ENCODE measurements at regions not wholly inside any gene's neighbourhood (a gene's known extent, or its start where the extent isn't known, plus 50 kb on each side); places are given as distances from the start of the nearest gene placed in this dataset.

- 87% methylated on average over 11 of the region's 11 CpGs for WGBS
- peaks cover 3% of the 10 kb centered on the region for H3K27me3 ChIP-seq (replicated peaks; ENCODE audit: insufficient read depth)
- no peak overlapping the region for H3K4me3 ChIP-seq
- DNase-seq (ENCODE audit: low spot score), result no peak
- H3K36me3 ChIP-seq, result no peaks in the 10 kb centered on the region
- H3K27ac ChIP-seq, result no peak overlapping the region
- no peaks in the 10 kb centered on the region for H3K9me3 ChIP-seq
- TF ChIP-seq POLR2AphosphoS5 (IDR thresholded peaks at IDR 0.05), result no peak
- TF ChIP-seq, protein P1, sequence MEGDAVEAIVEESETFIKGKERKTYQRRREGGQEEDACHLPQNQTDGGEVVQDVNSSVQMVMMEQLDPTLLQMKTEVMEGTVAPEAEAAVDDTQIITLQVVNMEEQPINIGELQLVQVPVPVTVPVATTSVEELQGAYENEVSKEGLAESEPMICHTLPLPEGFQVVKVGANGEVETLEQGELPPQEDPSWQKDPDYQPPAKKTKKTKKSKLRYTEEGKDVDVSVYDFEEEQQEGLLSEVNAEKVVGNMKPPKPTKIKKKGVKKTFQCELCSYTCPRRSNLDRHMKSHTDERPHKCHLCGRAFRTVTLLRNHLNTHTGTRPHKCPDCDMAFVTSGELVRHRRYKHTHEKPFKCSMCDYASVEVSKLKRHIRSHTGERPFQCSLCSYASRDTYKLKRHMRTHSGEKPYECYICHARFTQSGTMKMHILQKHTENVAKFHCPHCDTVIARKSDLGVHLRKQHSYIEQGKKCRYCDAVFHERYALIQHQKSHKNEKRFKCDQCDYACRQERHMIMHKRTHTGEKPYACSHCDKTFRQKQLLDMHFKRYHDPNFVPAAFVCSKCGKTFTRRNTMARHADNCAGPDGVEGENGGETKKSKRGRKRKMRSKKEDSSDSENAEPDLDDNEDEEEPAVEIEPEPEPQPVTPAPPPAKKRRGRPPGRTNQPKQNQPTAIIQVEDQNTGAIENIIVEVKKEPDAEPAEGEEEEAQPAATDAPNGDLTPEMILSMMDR (IDR thresholded peaks at IDR 0.05), result no peak
- no peak for TF ChIP-seq POLR2A (IDR thresholded peaks at IDR 0.05)
- intact Hi-C loops (cut with DNase I), result no loop called here
- no peaks in the 10 kb centered on the region for H3K4me1 ChIP-seq (replicated peaks)
Observed at GRCh38 chr6:165848086-165848426, 185.0 kb upstream of the PDE10A start.

GRCh38 chr6:165847407-165848085, 184.5 kb upstream of the PDE10A start:
- H3K4me1 ChIP-seq (replicated peaks), result no peaks in the 10 kb centered on the region
- DNase-seq (ENCODE audit: low spot score), result no peak
- H3K4me3 ChIP-seq, result no peak overlapping the region
- H3K36me3 ChIP-seq, result no peaks in the 10 kb centered on the region
- H3K27ac ChIP-seq, result no peak overlapping the region
- intact Hi-C loops (cut with DNase I), result no loop called here
- peaks cover 6% of the 10 kb centered on the region for H3K27me3 ChIP-seq (replicated peaks; ENCODE audit: insufficient read depth)
- TF ChIP-seq, protein P1 (IDR thresholded peaks at IDR 0.05), result no peak
- TF ChIP-seq POLR2A (IDR thresholded peaks at IDR 0.05), result no peak
- no peak for TF ChIP-seq POLR2AphosphoS5 (IDR thresholded peaks at IDR 0.05)
- WGBS, result 38% methylated on average over 14 of the region's 14 CpGs
- no peaks in the 10 kb centered on the region for H3K9me3 ChIP-seq

GRCh38 chr6:165846123-165846966, 183.3 kb upstream of the PDE10A start:
- TF ChIP-seq, protein P1 (IDR thresholded peaks at IDR 0.05), result no peak
- TF ChIP-seq POLR2A (IDR thresholded peaks at IDR 0.05) (no peak), POLR2AphosphoS5 (IDR thresholded peaks at IDR 0.05) (no peak)
- H3K36me3 ChIP-seq, result no peaks in the 10 kb centered on the region
- intact Hi-C loops (cut with DNase I), result no loop called here
- 18% methylated on average over 22 of the region's 22 CpGs for WGBS
- H3K4me1 ChIP-seq (replicated peaks), result no peaks in the 10 kb centered on the region
- H3K27me3 ChIP-seq (replicated peaks; ENCODE audit: insufficient read depth), result peaks cover 6% of the 10 kb centered on the region
- peak overlapping the region in 1 of 2 donors; percentile 14 for H3K4me3 ChIP-seq
- no peak for DNase-seq (ENCODE audit: low spot score)
- no peaks in the 10 kb centered on the region for H3K9me3 ChIP-seq
- H3K27ac ChIP-seq, result no peak overlapping the region

GRCh38 chr6:165845493-165845892, 182.5 kb upstream of the PDE10A start:
- Histone ChIP-seq H3K27me3 (replicated peaks; ENCODE audit: insufficient read depth) (peaks cover 6% of the 10 kb centered on the region), H3K9me3 (no peaks in the 10 kb centered on the region), H3K36me3 (no peaks in the 10 kb centered on the region), H3K4me1 (replicated peaks) (no peaks in the 10 kb centered on the region), H3K27ac (no peak overlapping the region), H3K4me3 (no peak overlapping the region)
- DNase-seq (ENCODE audit: low spot score), result no peak
- intact Hi-C loops (cut with DNase I), result no loop called here
- TF ChIP-seq, protein P1 (IDR thresholded peaks at IDR 0.05), result no peak
- TF ChIP-seq POLR2AphosphoS5 (IDR thresholded peaks at IDR 0.05) (no peak), POLR2A (IDR thresholded peaks at IDR 0.05) (no peak)
- WGBS, result 29% methylated on average over 3 of the region's 3 CpGs

Measured in prostate gland (tissue), 2 donors.